Umbilical cord (tissue), 1 donor: ENCODE measurements at regions not wholly inside any gene's neighbourhood (a gene's known extent, or its start where the extent isn't known, plus 50 kb on each side); places are given as distances from the start of the nearest gene placed in this dataset.
"Not testable (repeated sequence)": the region's sequence is repeated elsewhere in the genome, so short reads cannot be mapped to it uniquely, and the experiment has no call there.

Source experiments
- DNase-seq: peaks from one replicate; pipeline ENCODE4 v3.0.0-alpha.2; 2015; ENCODE audit warnings: low spot score

- no peak for DNase-seq
Measured at GRCh38 chr3:106117490-106117858, 248.7 kb upstream of the CBLB start.

GRCh38 chr3:106119614-106120082, 250.8 kb upstream of the CBLB start:
- peak; percentile 80 for DNase-seq

- DNase-seq = no peak
Measured at GRCh38 chr3:106120356-106120755, 251.5 kb upstream of the CBLB start.

- no peak for DNase-seq
Measured at GRCh38 chr3:106121491-106122289, 252.9 kb upstream of the CBLB start.

GRCh38 chr3:106124818-106125217, 256.0 kb upstream of the CBLB start:
- DNase-seq = no peak

GRCh38 chr3:106125321-106125720, 256.5 kb upstream of the CBLB start:
- DNase-seq = peak; percentile 47

GRCh38 chr3:106126067-106126845, 257.4 kb upstream of the CBLB start:
- DNase-seq = peak; percentile 27

- peak; percentile 25 for DNase-seq
Measured at GRCh38 chr3:106126846-106127235, 258.0 kb upstream of the CBLB start.

GRCh38 chr3:106129939-106130338, 261.1 kb upstream of the CBLB start:
- DNase-seq = no peak

- DNase-seq = peak; percentile 91
Measured at GRCh38 chr3:106130384-106131198, 261.8 kb upstream of the CBLB start.

- DNase-seq = no peak
Measured at GRCh38 chr3:106135451-106136160, 266.8 kb upstream of the CBLB start.

- peak; percentile 46 for DNase-seq
Measured at GRCh38 chr3:106139826-106140225, 271.0 kb upstream of the CBLB start.

GRCh38 chr3:106140431-106140830, 271.6 kb upstream of the CBLB start:
- peak; percentile 30 for DNase-seq

- DNase-seq = peak; percentile 33
Measured at GRCh38 chr3:106144030-106144429, 275.2 kb upstream of the CBLB start.

GRCh38 chr3:106148440-106149082, 279.7 kb upstream of the CBLB start:
- not testable (repeated sequence) for DNase-seq

- DNase-seq = no peak
Measured at GRCh38 chr3:106157411-106157810, 288.6 kb upstream of the CBLB start.

- no peak for DNase-seq
Measured at GRCh38 chr3:106160396-106160795, 291.6 kb upstream of the CBLB start.

GRCh38 chr3:106161246-106161645, 292.4 kb upstream of the CBLB start:
- DNase-seq = no peak

GRCh38 chr3:106167728-106168127, 298.9 kb upstream of the CBLB start:
- no peak for DNase-seq

- no peak for DNase-seq
Measured at GRCh38 chr3:106168962-106169750, 300.3 kb upstream of the CBLB start.
